ENCODE measurements at regions not wholly inside any gene's neighbourhood (a gene's known extent, or its start where the extent isn't known, plus 50 kb on each side); places are given as distances from the start of the nearest gene placed in this dataset.

- no peak for DNase-seq
Observed at GRCh38 chr18:4636967-4637366, 181.9 kb upstream of the DLGAP1 start.

- DNase-seq: no peak
Observed at GRCh38 chr18:4631239-4631638, 176.1 kb upstream of the DLGAP1 start.

- no peak for DNase-seq
Observed at GRCh38 chr18:4605212-4605611, 150.1 kb upstream of the DLGAP1 start.

GRCh38 chr18:4603955-4604354 is 148.8 kb upstream of the DLGAP1 start:
- no peak for DNase-seq

GRCh38 chr18:4599312-4599711 is 144.2 kb upstream of the DLGAP1 start:
- DNase-seq: no peak

- DNase-seq: no peak
Observed at GRCh38 chr18:4597301-4597700, 142.2 kb upstream of the DLGAP1 start.

- DNase-seq: no peak
Observed at GRCh38 chr18:4593895-4594294, 138.8 kb upstream of the DLGAP1 start.

GRCh38 chr18:4593459-4593858 is 138.4 kb upstream of the DLGAP1 start:
- DNase-seq: no peak

GRCh38 chr18:4589056-4589800 is 134.1 kb upstream of the DLGAP1 start:
- DNase-seq: no peak

- no peak for DNase-seq
Observed at GRCh38 chr18:4587204-4587603, 132.1 kb upstream of the DLGAP1 start.

- no peak for DNase-seq
Observed at GRCh38 chr18:4586731-4587130, 131.6 kb upstream of the DLGAP1 start.

- DNase-seq: no peak
Observed at GRCh38 chr18:4582431-4583335, 127.6 kb upstream of the DLGAP1 start.

GRCh38 chr18:4581966-4582365 is 126.9 kb upstream of the DLGAP1 start:
- no peak for DNase-seq

GRCh38 chr18:4578449-4578848 is 123.3 kb upstream of the DLGAP1 start:
- no peak for DNase-seq

- no peak for DNase-seq
Observed at GRCh38 chr18:4573735-4574134, 118.6 kb upstream of the DLGAP1 start.

- DNase-seq: no peak
Observed at GRCh38 chr18:4557502-4557901, 102.4 kb upstream of the DLGAP1 start.

GRCh38 chr18:4551001-4551360 is 95.9 kb upstream of the DLGAP1 start:
- no peak for DNase-seq

- no peak for DNase-seq
Observed at GRCh38 chr18:4549164-4549872, 94.2 kb upstream of the DLGAP1 start.

GRCh38 chr18:4547126-4547525 is 92.0 kb upstream of the DLGAP1 start:
- no peak for DNase-seq

GRCh38 chr18:4544142-4544541 is 89.0 kb upstream of the DLGAP1 start:
- DNase-seq: no peak

- DNase-seq: no peak
Observed at GRCh38 chr18:4543711-4544110, 88.6 kb upstream of the DLGAP1 start.

- no peak for DNase-seq
Observed at GRCh38 chr18:4541588-4541987, 86.5 kb upstream of the DLGAP1 start.

- DNase-seq: no peak
Observed at GRCh38 chr18:4536447-4536846, 81.3 kb upstream of the DLGAP1 start.

- DNase-seq: no peak
Observed at GRCh38 chr18:4528405-4528804, 73.3 kb upstream of the DLGAP1 start.

Data from activated CD8-positive, alpha-beta memory T cell treated with anti-CD3 and anti-CD28 coated beads, Interleukin-2, amount 50 U/mL, for 48 hours (primary cell).